Stimulated activated CD8-positive, alpha-beta memory T cell treated with anti-CD3 and anti-CD28 coated beads, Interleukin-4, amount 100 ng/mL, for 1 hour (primary cell): ENCODE measurements at regions not wholly inside any gene's neighbourhood (a gene's known extent, or its start where the extent isn't known, plus 50 kb on each side); places are given as distances from the start of the nearest gene placed in this dataset.

Experiments used
- DNase-seq, 2 donors: peaks; one replicate each; pipeline ENCODE4 v3.0.0-alpha.2; 2020; ENCODE audit warnings: low read depth in 2 of 2, low spot score in 1 of 2

DNA sequence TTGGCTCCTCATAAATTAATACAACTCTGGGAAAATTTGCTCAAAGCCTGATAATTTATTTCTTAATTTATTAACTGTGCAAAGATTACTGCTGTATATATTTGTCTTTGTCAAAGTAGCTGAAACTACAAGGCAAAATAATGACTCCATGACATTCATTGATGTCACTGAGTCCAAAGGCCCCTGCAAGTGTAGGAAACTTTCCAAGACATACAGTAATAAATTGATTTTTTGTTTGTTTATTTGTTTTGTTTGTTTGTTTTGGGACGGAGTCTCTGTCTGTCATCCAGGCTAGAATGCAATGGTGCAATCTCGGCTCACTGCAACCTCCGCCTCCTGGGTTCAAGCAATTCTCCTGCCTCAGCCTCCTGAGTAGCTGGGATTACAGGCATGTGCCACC is 96.8 kb upstream of the LPP start:
- DNase-seq: no peak

DNA sequence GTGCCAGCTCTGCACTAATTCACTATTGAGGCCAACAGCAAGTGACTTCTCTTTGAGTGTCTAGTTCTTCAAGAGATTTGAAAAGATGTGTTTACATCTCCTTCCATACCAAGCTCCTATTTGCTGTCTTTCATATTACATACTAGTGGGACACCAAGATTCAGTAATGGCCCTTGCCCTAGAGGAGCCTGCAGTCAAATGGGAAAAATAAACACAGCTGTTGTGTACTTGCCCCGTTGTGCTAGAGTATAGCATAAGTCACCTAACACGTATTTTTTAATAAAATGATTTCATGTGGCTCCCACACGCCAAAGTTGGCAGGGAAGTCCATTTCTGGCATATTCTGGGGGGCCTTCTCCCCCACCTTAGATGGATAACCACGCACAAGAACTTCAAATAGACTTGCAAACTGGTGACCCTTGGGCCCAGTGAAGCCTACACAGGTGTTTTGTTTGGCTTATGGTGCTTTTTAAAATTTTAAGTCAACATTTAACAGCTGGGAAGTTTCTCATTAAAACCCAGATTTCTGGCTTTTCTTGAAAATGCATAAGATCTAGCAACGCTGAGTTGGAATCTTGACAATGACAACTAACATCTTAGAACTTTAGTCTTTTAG is 95.3 kb upstream of the LPP start:
- no peak for DNase-seq

DNA sequence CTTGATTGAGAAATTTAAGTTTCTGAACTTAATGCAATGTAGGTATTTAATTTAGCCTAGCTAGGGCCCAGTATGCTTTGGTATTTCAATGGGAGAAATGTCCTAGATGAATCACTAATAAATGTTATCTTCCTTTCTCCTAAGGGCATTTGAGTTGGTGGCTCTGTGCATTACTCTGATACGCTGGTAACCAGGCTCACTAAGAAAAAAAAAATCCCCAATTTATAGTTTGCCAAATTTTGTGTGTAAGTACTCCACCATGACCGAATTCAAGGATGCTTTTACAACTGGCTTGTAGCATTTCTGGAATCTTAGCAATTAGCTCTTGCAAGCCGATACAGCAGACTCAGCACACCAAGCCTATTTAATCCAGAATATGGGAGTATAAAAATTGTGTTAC is 94.6 kb upstream of the LPP start:
- DNase-seq: no peak

GRCh38 chr3:188060264-188060835 is 93.6 kb upstream of the LPP start:
- DNase-seq: no peak

DNA sequence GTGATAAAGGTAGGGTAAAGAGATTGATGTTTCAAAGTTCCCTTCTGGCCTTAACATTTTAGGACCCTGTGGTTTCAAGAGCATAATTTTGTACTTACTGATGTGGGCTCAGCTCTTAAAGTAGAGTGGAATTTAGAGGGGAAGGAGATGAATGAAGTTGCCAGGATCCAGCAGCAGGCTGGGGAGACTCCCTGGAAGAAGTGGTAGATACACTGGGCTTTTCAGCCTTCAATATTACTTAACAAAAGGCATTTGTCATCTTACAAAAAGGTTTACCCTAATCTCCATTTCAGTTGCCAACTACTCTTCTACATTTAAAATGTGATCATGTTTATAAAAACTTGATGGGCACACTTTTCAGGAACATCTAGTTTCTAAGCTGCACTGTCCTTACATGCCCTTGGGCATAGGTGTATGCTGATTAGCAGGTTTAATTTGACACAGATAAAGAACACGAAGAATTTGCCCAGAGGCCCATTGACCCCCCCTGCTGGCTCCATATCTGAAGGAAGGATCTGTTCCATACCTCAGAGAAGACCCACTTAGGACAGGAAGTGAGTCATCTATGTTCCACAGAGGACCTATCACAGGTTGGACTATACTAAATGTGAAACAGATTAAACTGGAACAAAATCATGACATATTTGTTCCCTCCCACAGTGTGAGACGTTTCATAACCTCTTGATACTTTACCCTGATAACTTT is 93.0 kb upstream of the LPP start:
- DNase-seq: no peak

DNA sequence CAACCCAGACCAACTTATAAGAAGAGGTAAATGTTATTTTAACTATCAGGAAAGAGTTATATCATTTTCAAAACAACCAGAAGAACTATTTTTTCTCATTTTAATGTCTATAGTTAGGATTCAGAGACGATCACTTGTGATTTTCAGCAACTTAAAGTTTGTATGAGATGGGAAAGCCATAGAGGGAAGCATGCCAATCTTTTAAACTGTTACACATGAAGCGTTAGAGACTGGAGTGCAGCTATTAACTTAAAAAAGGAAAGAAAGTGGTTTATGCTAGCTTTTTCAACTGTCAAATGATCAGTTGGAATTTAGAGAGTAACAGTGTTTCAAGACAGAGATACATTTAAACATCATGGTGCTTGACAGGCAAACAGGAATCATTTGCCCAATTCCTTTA is 91.7 kb upstream of the LPP start:
- DNase-seq: no peak

GRCh38 chr3:188064831-188065493 is 89.0 kb upstream of the LPP start:
- no peak for DNase-seq

- DNase-seq: no peak
Observed at GRCh38 chr3:188066141-188066540, 87.8 kb upstream of the LPP start.

DNA sequence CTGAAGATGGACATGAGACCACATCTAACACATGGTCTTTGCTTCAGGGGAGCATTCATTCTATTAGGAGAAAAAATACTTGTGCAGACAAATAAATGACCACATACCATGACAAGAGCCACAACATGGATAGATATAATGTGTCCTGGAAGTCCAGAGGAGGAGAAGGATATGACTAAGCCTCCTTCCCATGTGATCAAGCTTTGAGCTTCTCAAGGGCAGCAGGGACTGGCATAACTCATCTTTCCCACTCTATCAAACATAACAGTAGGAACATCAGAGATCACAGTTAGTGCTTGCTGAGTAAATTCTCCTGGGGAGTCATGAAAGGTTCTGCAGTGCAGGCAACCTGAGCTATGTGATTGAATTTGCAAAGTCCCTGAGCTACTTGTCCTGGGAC is 86.0 kb upstream of the LPP start:
- no peak for DNase-seq

DNA sequence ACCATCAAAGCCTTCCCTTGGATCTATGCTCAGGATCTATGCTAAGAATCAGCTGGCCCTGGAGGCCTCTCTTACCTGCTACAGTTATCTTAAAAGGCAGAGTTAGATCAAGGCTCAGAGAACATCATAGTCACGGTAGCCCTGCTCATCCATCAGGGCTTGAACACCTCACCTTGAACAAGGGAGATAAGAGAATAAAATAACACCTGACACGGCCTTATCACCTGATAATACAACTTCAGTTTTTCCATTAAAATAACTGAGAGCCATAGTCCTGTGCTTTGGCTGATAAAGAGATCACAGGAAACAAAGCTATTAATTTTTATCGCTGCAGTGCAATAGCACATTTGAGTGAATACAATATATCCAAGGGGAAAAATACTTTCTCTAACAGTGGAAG is 85.6 kb upstream of the LPP start:
- no peak for DNase-seq

DNA sequence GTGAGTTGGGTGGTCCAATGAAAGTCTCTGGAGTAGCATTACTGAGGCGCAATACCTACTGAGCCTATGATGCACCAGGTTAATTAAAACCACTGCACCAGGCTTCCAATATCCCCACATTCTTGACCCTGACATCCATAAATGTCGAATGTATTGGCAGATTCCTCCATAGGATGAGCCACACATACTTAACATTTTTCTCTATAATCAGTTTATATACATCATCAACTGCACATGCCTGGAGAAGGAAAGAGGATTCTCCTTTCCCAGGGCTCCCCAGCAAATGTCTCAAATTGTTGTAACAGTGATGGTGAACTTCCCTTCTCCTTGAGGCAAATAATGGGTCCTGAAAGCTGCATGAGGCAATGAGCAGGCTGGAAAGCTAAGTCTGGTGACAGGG is 82.3 kb upstream of the LPP start:
- DNase-seq: no peak

DNA sequence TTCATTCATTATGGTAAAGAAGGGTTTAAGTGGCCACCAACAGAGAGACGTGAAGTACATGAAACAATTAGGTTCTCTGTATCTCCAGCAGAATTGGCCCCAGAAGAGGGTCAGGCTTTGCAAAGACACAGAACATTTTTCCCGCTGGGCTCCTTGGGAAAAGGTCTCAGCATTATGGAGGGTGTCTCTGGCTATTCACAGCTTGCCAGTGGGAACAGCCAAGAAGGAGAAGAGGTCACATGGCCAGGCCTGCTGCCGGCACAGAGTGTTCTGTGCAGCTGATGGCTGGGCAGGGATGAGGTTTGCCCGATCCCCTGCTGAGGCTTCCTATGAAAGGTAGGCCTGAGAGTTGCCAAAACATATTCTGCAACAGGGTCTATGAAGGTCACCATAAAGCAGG is 77.8 kb upstream of the LPP start:
- no peak for DNase-seq

- DNase-seq: no peak
Observed at GRCh38 chr3:188077160-188077799, 76.7 kb upstream of the LPP start.

GRCh38 chr3:188080091-188080490 is 73.9 kb upstream of the LPP start:
- DNase-seq: no peak

DNA sequence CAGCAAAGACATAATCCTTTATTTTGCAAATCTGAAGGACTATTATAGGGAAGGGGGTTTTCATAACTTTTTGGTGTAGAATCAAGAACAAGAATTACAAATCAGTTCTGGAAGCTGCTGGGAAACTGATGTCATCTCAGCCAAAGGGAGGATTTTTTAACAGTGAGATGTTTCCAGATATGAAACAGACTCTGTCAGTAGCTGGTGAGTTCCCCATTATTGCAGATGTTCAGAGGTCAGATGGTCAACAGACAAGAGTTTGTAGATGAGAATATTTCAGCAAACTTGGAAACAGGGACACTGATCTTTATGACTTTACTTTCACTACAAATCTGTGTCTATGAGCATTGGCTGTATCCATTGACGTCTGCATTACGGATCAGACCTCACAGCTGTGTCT is 71.9 kb upstream of the LPP start:
- no peak for DNase-seq

- no peak for DNase-seq
Observed at GRCh38 chr3:188082450-188082849, 71.5 kb upstream of the LPP start.

- no peak for DNase-seq
Observed at GRCh38 chr3:188083011-188083410, 70.9 kb upstream of the LPP start.

- DNase-seq: no peak
Observed at GRCh38 chr3:188084752-188085583, 69.0 kb upstream of the LPP start.

DNA sequence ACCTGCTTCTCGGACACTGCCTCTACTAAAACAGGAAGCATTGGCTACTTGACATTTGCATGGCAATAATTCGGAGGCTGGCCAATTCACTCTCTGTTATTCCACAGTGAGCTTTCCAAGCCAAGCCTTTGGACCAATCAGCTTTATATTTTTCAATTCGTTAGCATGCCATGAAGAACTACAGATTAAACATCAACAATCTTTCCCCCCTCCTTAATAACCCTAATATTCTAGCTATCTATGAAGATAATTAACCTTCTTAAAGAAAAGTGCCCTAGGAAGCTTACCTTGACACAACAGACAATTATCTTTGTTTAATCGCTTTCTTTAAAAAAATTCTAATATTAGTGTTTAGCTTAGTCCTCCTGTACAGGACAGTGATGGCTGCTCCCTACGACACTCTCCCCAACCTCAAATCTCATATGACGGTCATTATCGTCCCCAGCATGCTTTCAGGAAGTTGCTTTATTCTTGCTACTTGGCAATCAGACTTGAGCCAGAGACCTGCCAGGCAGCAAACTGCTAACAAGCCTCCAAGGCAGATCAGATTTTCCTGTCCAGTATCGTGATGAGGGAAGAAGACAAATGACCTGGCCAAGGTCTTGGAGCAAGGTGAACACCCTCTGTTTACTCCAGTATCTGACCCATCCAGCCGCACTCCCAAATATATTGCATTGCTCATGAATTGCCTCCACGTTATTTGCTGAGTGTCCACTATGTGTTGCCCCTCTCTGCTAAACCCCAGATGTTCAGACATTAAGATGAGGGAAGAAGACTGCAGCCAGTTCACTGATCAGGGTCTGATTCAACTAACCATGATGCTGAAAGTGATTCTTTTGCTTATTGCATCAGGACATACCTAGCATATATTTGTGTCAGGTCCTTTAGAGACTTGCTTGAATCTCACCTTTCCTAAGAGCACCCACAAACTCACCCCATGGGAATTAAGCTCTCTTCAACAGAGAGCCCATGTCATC is 68.1 kb upstream of the LPP start:
- DNase-seq: no peak
